GM12878 (cell line): ENCODE measurements at regions not wholly inside any gene's neighbourhood (a gene's known extent, or its start where the extent isn't known, plus 50 kb on each side); places are given as distances from the start of the nearest gene placed in this dataset.

Experiments used
- CREB1 ChIP-seq: IDR thresholded peaks from 2 replicates; pipeline ENCODE4 v1.6.1; 2012; ENCODE audit warnings: low read depth, mild to moderate bottlenecking, inconsistent platforms
- FOXM1 ChIP-seq: IDR thresholded peaks from 2 replicates; pipeline ENCODE4 v1.6.1; 2012; ENCODE audit warnings: low read depth, mild to moderate bottlenecking, inconsistent platforms, low read length, moderate library complexity
- JUND ChIP-seq: IDR thresholded peaks from 2 replicates; pipeline ENCODE4 v1.6.1; 2012; ENCODE audit warnings: low read depth, mild to moderate bottlenecking, low read length, improper control_type of control experiment, moderate library complexity
- POLR2A ChIP-seq: IDR thresholded peaks from 2 replicates; pipeline ENCODE4 v1.6.1; 2011; ENCODE audit warnings: low read depth, mild to moderate bottlenecking, low read length
- SMAD1 ChIP-seq: fragments of 450-650 bp; IDR thresholded peaks from 2 replicates; pipeline ENCODE4 v1.6.1; 2018; ENCODE audit warnings: mild to moderate bottlenecking, low read depth; ENCODE audit not compliant: partially characterized antibody

- TF ChIP-seq FOXM1 (no peak), SMAD1 (no peak), CREB1 (no peak), POLR2A (no peak), JUND (no peak)
Measured at GRCh38 chrX:94492541-94492940, 818.5 kb downstream of the FAM133A start.
